ENCODE measurements at regions not wholly inside any gene's neighbourhood (a gene's known extent, or its start where the extent isn't known, plus 50 kb on each side); places are given as distances from the start of the nearest gene placed in this dataset.

GRCh38 chr20:1712634-1713624 lies 55.4 kb upstream of the SIRPG start:
- no peak for DNase-seq (ENCODE audit: low read depth, low spot score)

DNA sequence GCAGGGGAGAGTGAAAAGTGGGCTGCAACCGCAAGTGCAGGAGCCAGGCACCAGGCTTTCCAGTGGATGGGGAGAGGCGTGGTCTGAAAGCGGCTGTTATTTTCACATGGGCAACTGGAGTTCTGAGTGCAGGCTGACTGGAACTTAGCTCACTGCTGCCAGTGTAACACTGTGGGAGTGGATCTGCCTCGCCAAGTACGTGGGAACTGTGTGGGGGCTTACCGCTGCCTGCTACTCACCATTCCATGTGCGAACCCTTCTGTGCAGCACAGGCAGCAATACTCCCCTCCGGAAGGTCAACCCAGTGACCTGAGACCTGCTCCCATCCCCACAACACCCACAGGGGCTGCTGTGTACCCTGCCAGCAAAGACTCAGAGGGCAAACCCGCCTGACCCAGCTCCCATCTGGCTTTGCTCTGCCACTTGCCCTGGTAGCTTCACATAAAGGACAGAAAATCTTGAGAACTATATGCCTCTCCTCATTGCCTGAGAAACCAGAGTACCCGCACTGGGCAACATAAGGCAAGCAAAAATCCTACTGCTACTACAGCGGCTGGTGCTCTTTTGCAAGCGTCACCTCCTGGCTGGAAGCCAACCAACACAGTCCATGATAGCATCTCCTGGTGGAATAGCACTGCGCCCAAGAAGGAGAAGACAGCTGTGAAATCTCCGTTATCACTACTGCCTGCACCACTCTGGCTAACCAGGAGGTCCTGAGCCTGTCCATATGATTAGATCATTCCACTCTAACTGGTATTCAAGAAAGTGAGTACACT lies 54.4 kb upstream of the SIRPG start:
- no peak for DNase-seq (ENCODE audit: low read depth, low spot score)

DNA sequence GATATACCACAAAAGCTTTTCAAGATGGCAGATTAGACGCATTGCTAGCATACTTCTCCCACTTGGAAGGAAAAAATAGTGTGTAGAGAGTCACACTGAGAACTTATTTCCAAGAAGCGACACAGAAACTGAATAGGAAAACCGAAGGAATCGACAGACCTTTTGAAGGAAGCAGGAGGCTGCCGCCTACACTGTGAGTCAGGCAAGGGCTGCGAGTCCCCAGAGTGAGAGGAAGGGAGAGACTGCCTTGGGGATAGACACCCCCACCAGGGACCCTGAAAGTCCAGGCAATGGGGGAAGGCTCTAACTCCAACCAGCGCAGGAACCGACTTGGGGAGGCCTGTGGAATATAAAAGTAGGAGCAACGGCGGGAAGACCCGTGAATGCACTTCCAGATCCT lies 53.7 kb upstream of the SIRPG start:
- no peak for DNase-seq (ENCODE audit: low read depth, low spot score)

- DNase-seq (ENCODE audit: low read depth, low spot score): no peak
These were observed 52.9 kb upstream of the SIRPG start for GRCh38 chr20:1710484-1710883.

- DNase-seq (ENCODE audit: low read depth, low spot score): no peak
These were observed 50.2 kb upstream of the SIRPG start for GRCh38 chr20:1707588-1708449.

Measured in astrocyte of the hippocampus (primary cell).